Muscle of arm (tissue), 1 donor: ENCODE measurements at regions not wholly inside any gene's neighbourhood (a gene's known extent, or its start where the extent isn't known, plus 50 kb on each side); places are given as distances from the start of the nearest gene placed in this dataset.
"Not testable (repeated sequence)": the region's sequence is repeated elsewhere in the genome, so short reads cannot be mapped to it uniquely, and the experiment has no call there.

Experiments
- DNase-seq: peaks from one replicate; pipeline ENCODE4 v3.0.0-alpha.2; 2013

- no peak for DNase-seq
Observed at GRCh38 chr3:107942951-107943749, 147.7 kb downstream of the CD47 start.

- no peak for DNase-seq
Observed at GRCh38 chr3:107942244-107942643, 148.6 kb downstream of the CD47 start.

- DNase-seq, result no peak
Observed at GRCh38 chr3:107939691-107940442, 151.0 kb downstream of the CD47 start.

GRCh38 chr3:107938143-107938542, 152.7 kb downstream of the CD47 start:
- DNase-seq, result no peak

- no peak for DNase-seq
Observed at GRCh38 chr3:107934808-107935207, 156.0 kb downstream of the CD47 start.

GRCh38 chr3:107933450-107933849, 157.4 kb downstream of the CD47 start:
- DNase-seq, result no peak

- no peak for DNase-seq
Observed at GRCh38 chr3:107931326-107931725, 159.5 kb downstream of the CD47 start.

GRCh38 chr3:107929088-107929487, 161.7 kb downstream of the CD47 start:
- no peak for DNase-seq

- no peak for DNase-seq
Observed at GRCh38 chr3:107928084-107928445, 162.8 kb downstream of the CD47 start.

GRCh38 chr3:107927361-107928083, 163.3 kb downstream of the CD47 start:
- DNase-seq, result peak; percentile 76

GRCh38 chr3:107925851-107926250, 165.0 kb downstream of the CD47 start:
- no peak for DNase-seq

GRCh38 chr3:107921038-107921437, 169.8 kb downstream of the CD47 start:
- DNase-seq, result no peak

- no peak for DNase-seq
Observed at GRCh38 chr3:107920538-107920937, 170.3 kb downstream of the CD47 start.

GRCh38 chr3:107919239-107919638, 171.6 kb downstream of the CD47 start:
- DNase-seq, result no peak

GRCh38 chr3:107916171-107916570, 174.7 kb downstream of the CD47 start:
- no peak for DNase-seq

- no peak for DNase-seq
Observed at GRCh38 chr3:107915706-107916105, 175.1 kb downstream of the CD47 start.

- DNase-seq, result no peak
Observed at GRCh38 chr3:107913701-107914100, 177.1 kb downstream of the CD47 start.

- no peak for DNase-seq
Observed at GRCh38 chr3:107911337-107912000, 179.4 kb downstream of the CD47 start.

- DNase-seq, result no peak
Observed at GRCh38 chr3:107910713-107911259, 180.0 kb downstream of the CD47 start.

- not testable (repeated sequence) for DNase-seq
Observed at GRCh38 chr3:107909583-107909982, 181.2 kb downstream of the CD47 start.

GRCh38 chr3:107907996-107908395, 182.8 kb downstream of the CD47 start:
- DNase-seq, result no peak
